GOT3 (cell line): ENCODE measurements at regions not wholly inside any gene's neighbourhood (a gene's known extent, or its start where the extent isn't known, plus 50 kb on each side); places are given as distances from the start of the nearest gene placed in this dataset.
"Not testable (repeated sequence)": the region's sequence is repeated elsewhere in the genome, so short reads cannot be mapped to it uniquely, and the experiment has no call there.

Experiments
- DNase-seq: peaks from one replicate; lab custom pipeline; 2025; ENCODE audit warnings: mixed read lengths; lab: John Stamatoyannopoulos, UW

GRCh38 chr11:35046681-35047080, 92.3 kb upstream of the CD44 start:
- no peak for DNase-seq

- no peak for DNase-seq
These were observed 91.8 kb upstream of the CD44 start for GRCh38 chr11:35047179-35047578.

DNA sequence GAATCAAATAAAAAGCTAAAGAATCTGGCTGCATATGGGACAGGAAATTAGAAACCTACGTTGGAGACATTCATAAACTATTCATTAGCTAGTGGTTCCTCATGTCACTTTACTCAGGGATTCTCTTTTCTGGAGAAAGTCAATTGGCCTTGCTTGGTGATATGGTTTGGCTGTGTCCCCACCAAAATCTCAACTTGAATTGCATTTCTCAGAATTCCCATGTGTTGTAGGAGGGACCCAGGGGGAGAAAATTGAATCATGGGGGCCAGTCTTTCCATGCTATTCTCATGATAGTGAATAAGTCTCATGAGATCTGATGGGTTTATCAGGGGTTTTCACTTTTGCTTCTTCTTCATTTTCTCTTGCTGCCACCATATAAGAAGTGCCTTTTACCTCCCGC, 91.2 kb upstream of the CD44 start:
- DNase-seq = no peak

- DNase-seq = not testable (repeated sequence)
These were observed 90.6 kb upstream of the CD44 start for GRCh38 chr11:35048346-35048745.

DNA sequence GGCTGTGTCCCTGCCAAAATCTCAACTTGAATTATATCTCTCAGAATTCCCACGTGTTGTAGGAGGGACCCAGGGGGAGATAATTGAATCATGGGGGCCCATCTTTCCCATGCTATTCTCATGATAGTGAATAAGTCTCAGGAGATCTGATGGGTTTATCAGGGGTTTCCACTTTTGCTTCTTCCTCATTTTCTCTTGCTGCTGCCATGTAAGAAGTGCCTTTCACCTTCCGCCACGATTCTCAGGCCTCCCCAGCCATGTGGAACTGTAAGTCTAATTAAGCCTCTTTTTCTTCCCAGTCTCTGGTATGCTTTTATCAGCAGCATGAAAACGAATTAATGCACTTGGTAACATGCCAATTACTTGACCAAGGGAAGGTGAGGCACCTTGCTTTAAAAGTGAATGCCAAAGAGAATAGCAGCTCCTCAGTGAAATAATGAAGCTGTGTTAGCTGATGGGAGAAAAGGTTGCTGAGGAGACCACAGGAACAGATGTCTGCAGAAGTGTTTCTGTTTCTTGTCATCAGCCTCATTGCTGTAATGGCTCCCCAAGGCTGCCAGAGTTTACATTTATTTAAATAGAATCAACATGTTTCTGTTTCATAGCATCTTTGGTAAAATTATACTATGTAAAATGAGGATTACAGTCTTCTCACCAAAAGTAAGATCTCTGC, 89.0 kb upstream of the CD44 start:
- DNase-seq = no peak

- DNase-seq = no peak
These were observed 88.4 kb upstream of the CD44 start for GRCh38 chr11:35050541-35050995.

DNA sequence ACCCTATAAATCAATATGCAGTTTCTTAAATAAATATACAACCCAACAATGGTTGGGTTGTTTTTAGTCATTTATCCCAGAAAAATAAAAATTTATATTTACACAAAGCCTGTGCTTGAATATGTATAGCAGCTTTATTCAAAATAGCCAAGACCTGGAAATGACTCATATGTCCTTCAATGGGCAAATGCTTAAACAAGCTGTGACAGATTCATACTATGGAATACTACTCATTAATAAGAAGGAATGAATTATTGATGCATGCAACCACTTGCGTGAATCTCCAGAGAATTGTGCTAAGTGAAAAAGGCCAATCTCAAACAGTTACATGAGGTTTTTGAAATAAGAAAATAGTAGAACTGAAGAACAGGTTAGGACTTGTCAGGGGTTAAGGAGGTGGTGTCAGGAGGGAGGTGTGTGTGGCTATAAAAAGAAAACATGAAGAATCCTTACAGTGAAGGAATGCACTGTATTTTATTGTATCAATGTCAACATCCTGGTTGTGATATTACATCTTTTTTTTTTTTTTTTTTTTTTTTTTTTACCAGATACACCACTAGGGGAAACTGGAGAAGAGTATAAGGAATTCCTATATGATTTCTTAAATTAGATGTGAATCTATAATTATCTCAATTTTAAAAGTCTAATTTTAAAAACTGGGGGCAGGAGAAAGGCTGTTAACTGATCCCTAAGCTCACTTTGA, 82.4 kb upstream of the CD44 start:
- DNase-seq = no peak

DNA sequence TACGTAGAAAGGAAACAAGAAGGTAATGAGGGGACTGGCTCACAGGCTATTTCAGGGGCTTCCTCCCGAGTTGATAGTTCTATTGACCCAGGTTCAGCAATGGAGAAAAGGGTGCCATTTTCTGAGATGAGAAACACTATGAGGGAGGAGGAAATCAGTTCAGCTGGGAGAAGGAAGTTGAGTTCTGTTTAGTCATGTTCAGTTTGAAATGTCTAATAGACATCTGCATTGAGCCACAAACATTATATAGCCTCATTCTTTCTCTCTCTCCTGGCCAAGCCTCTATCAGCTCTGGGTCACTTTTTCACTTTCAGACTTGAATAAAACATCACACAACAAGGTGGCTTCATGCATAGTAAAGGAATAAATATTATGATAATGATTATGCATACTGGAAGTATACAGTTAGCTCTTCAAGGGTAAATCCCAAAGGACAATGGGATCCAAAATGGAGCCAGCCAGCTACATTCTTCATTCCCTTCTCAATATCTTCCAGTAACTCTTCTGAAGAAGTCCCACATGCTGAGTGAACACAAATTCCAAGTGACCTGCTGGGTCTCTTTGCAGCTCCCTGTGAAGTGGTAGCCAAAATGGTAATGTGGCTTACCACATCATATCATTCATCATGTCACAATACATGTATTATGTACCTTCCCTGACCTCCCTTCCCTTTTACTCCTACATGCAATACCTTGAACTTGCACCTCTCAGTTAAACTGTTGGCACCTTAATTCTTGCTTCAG, 80.9 kb upstream of the CD44 start:
- DNase-seq = no peak

- DNase-seq = no peak
These were observed 80.1 kb upstream of the CD44 start for GRCh38 chr11:35058669-35059434.

- DNase-seq = no peak
These were observed 77.2 kb upstream of the CD44 start for GRCh38 chr11:35061516-35062440.

DNA sequence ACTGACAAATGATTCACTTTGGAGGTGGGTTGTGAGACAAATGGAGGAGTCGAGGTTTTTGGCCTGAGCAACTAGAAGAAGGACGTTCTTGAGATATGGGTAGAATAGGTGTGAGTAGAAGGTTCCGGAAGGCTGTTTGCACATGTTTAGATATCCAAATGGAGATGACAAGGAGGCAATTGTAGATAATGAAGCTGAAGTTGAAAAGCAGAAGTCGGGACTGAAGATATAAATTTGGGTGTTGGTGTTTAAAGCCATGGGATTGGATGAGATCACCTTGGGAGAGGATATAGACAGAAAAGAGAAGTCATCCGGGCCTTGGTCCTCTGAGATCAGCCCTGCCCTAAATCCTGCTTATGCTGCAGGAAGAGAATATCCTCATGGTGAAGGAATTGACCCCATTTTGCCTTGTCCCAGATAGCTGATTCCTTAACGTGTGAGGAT, 75.5 kb upstream of the CD44 start:
- no peak for DNase-seq

DNA sequence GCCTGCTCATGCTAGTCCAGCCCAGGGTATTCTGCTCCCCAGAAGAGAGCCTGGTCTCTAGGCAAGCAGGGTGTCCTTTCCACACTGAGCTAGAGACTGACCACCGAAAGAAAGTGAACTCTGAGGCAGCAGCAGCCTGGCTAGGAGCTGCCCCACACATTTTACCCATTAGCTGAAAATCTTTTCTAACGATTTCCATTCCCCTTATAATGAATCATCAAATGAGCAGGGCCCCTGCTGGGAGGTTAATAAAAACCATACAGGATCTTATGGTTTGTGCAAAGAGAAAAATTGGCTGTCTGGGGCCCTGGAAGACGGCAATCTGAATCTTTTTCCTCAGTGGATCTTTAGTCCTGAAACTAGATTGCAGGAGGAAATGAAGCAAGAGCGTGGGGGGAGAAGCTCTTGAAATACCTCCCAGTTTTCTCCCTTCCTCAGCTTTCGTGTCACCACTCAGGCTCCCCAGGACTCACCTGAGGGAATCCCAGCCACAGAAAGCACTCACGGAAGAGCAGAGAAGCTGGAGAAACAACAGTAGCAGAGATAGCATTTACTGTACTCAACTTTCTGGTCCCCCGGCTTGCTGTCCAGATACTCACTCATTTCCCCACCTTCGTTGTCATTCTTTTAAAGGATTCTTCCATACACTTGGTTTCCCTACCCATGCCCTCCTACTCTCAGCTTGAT, 74.7 kb upstream of the CD44 start:
- no peak for DNase-seq

- no peak for DNase-seq
These were observed 73.4 kb upstream of the CD44 start for GRCh38 chr11:35065566-35065965.

- DNase-seq = no peak
These were observed 72.9 kb upstream of the CD44 start for GRCh38 chr11:35066030-35066429.

GRCh38 chr11:35066783-35067423, 72.1 kb upstream of the CD44 start:
- DNase-seq = no peak

GRCh38 chr11:35071722-35072121, 67.2 kb upstream of the CD44 start:
- no peak for DNase-seq

GRCh38 chr11:35073691-35074419, 65.1 kb upstream of the CD44 start:
- DNase-seq = no peak

- DNase-seq = no peak
These were observed 62.5 kb upstream of the CD44 start for GRCh38 chr11:35076201-35077100.
